ENCODE measurements at regions not wholly inside any gene's neighbourhood (a gene's known extent, or its start where the extent isn't known, plus 50 kb on each side); places are given as distances from the start of the nearest gene placed in this dataset.

GRCh38 chr6:104632588-104632987, 227.1 kb downstream of the HACE1 start:
- no peak for DNase-seq
- no peak for TF ChIP-seq POLR2A (IDR thresholded peaks at IDR 0.05; ENCODE audit: low read length)
- TF ChIP-seq GATA1 (IDR thresholded peaks at IDR 0.05; ENCODE audit: low read depth, low read length): no peak

GRCh38 chr6:104630955-104631354, 228.8 kb downstream of the HACE1 start:
- no peak for DNase-seq
- no peak for TF ChIP-seq GATA1 (IDR thresholded peaks at IDR 0.05; ENCODE audit: low read depth, low read length)
- TF ChIP-seq POLR2A (IDR thresholded peaks at IDR 0.05; ENCODE audit: low read length): no peak

- no peak for DNase-seq
- TF ChIP-seq POLR2A (IDR thresholded peaks at IDR 0.05; ENCODE audit: low read length) (no peak), GATA1 (IDR thresholded peaks at IDR 0.05; ENCODE audit: low read depth, low read length) (no peak)
Measured at GRCh38 chr6:104630522-104630921, 229.2 kb downstream of the HACE1 start.

- TF ChIP-seq POLR2A (IDR thresholded peaks at IDR 0.05; ENCODE audit: low read length): no peak
- TF ChIP-seq GATA1 (IDR thresholded peaks at IDR 0.05; ENCODE audit: low read depth, low read length): no peak
- DNase-seq: no peak
Measured at GRCh38 chr6:104629826-104630225, 229.9 kb downstream of the HACE1 start.

- DNase-seq: no peak
- no peak for TF ChIP-seq POLR2A (IDR thresholded peaks at IDR 0.05; ENCODE audit: low read length)
- no peak for TF ChIP-seq GATA1 (IDR thresholded peaks at IDR 0.05; ENCODE audit: low read depth, low read length)
Measured at GRCh38 chr6:104625536-104625935, 234.2 kb downstream of the HACE1 start.

- no peak for DNase-seq
- no peak for TF ChIP-seq POLR2A (IDR thresholded peaks at IDR 0.05; ENCODE audit: low read length)
- no peak for TF ChIP-seq GATA1 (IDR thresholded peaks at IDR 0.05; ENCODE audit: low read depth, low read length)
Measured at GRCh38 chr6:104623052-104623690, 236.5 kb downstream of the HACE1 start.

GRCh38 chr6:104621396-104621795, 238.3 kb downstream of the HACE1 start:
- no peak for DNase-seq
- TF ChIP-seq POLR2A (IDR thresholded peaks at IDR 0.05; ENCODE audit: low read length) (no peak), GATA1 (IDR thresholded peaks at IDR 0.05; ENCODE audit: low read depth, low read length) (no peak)

- TF ChIP-seq GATA1 (IDR thresholded peaks at IDR 0.05; ENCODE audit: low read depth, low read length) (no peak), POLR2A (IDR thresholded peaks at IDR 0.05; ENCODE audit: low read length) (no peak)
Measured at GRCh38 chr6:104617591-104617990, 242.1 kb downstream of the HACE1 start.

GRCh38 chr6:104614394-104614793, 245.3 kb downstream of the HACE1 start:
- TF ChIP-seq POLR2A (IDR thresholded peaks at IDR 0.05; ENCODE audit: low read length) (no peak), GATA1 (IDR thresholded peaks at IDR 0.05; ENCODE audit: low read depth, low read length) (no peak)

More at GRCh38 chr6:104617591-104617990, 242.1 kb downstream of the HACE1 start:
- DNase-seq: no peak

GRCh38 chr6:104613416-104614001, 246.2 kb downstream of the HACE1 start:
- TF ChIP-seq GATA1 (IDR thresholded peaks at IDR 0.05; ENCODE audit: low read depth, low read length) (no peak), POLR2A (IDR thresholded peaks at IDR 0.05; ENCODE audit: low read length) (no peak)
- DNase-seq: no peak

More at GRCh38 chr6:104614394-104614793, 245.3 kb downstream of the HACE1 start:
- no peak for DNase-seq

GRCh38 chr6:104612541-104612940, 247.2 kb downstream of the HACE1 start:
- DNase-seq: no peak
- no peak for TF ChIP-seq GATA1 (IDR thresholded peaks at IDR 0.05; ENCODE audit: low read depth, low read length)

- no peak for DNase-seq
- no peak for TF ChIP-seq POLR2A (IDR thresholded peaks at IDR 0.05; ENCODE audit: low read length)
- no peak for TF ChIP-seq GATA1 (IDR thresholded peaks at IDR 0.05; ENCODE audit: low read depth, low read length)
Measured at GRCh38 chr6:104608101-104608500, 251.6 kb downstream of the HACE1 start.

- no peak for TF ChIP-seq GATA1 (IDR thresholded peaks at IDR 0.05; ENCODE audit: low read depth, low read length)
- TF ChIP-seq POLR2A (IDR thresholded peaks at IDR 0.05; ENCODE audit: low read length): no peak
- no peak for DNase-seq
Measured at GRCh38 chr6:104607501-104607900, 252.2 kb downstream of the HACE1 start.

- no peak for DNase-seq
- no peak for TF ChIP-seq POLR2A (IDR thresholded peaks at IDR 0.05; ENCODE audit: low read length)
- no peak for TF ChIP-seq GATA1 (IDR thresholded peaks at IDR 0.05; ENCODE audit: low read depth, low read length)
Measured at GRCh38 chr6:104606361-104606760, 253.4 kb downstream of the HACE1 start.

- TF ChIP-seq POLR2A (IDR thresholded peaks at IDR 0.05; ENCODE audit: low read length) (no peak), GATA1 (IDR thresholded peaks at IDR 0.05; ENCODE audit: low read depth, low read length) (no peak)
- DNase-seq: no peak
Measured at GRCh38 chr6:104604685-104605084, 255.0 kb downstream of the HACE1 start.
